Neural cell (in vitro differentiated cells): ENCODE measurements at regions not wholly inside any gene's neighbourhood (a gene's known extent, or its start where the extent isn't known, plus 50 kb on each side); places are given as distances from the start of the nearest gene placed in this dataset.

Experiments used
- CTCF ChIP-seq: fragments of 450-650 bp; IDR thresholded peaks from 2 replicates; pipeline ENCODE4 v1.5.1; 2014; ENCODE audit warnings: antibody characterized with exemption, mild to moderate bottlenecking, moderate library complexity; ENCODE audit not compliant: poor library complexity, severe bottlenecking
- EP300 ChIP-seq: fragments of 450-650 bp; conservative IDR thresholded peaks from 2 replicates; pipeline ENCODE4 v1.6.1; 2014; ENCODE audit warnings: antibody characterized with exemption, mild to moderate bottlenecking, moderate library complexity; ENCODE audit not compliant: poor library complexity, severe bottlenecking
- EZH2 ChIP-seq: fragments of 200-600, 300-800 bp; shearing (Covaris generic), sonication (generic); IDR thresholded peaks from 2 replicates; pipeline ENCODE4 v1.6.1; 2014; ENCODE audit warnings: antibody characterized with exemption, low read length, borderline replicate concordance, mild to moderate bottlenecking; ENCODE audit not compliant: insufficient read depth, poor library complexity, severe bottlenecking
- MXI1 ChIP-seq: fragments of 450-650 bp; conservative IDR thresholded peaks from 2 replicates; pipeline ENCODE4 v1.6.1; 2014; ENCODE audit warnings: antibody characterized with exemption, mild to moderate bottlenecking; ENCODE audit not compliant: poor library complexity, severe bottlenecking
- POLR2AphosphoS5 ChIP-seq: IDR thresholded peaks from 2 replicates; pipeline ENCODE4 v1.6.1; 2012
- REST ChIP-seq: IDR thresholded peaks from 2 replicates; pipeline ENCODE4 v1.6.1; 2012; ENCODE audit warnings: borderline replicate concordance
- TAF1 ChIP-seq: IDR thresholded peaks from 2 replicates; pipeline ENCODE4 v1.6.1; 2012; ENCODE audit warnings: low read depth

GRCh38 chr4:27142841-27143240 is 282.2 kb downstream of the STIM2 start:
- TF ChIP-seq CTCF = no peak
- TF ChIP-seq MXI1 = no peak
- no peak for TF ChIP-seq EZH2
- no peak for TF ChIP-seq POLR2AphosphoS5
- TF ChIP-seq EP300 = no peak
- TF ChIP-seq TAF1 = no peak
- TF ChIP-seq REST = no peak
